ENCODE measurements at regions not wholly inside any gene's neighbourhood (a gene's known extent, or its start where the extent isn't known, plus 50 kb on each side); places are given as distances from the start of the nearest gene placed in this dataset.

- Mint-ChIP-seq H3K36me3 (ENCODE audit: low read depth, unreplicated experiment) (no peaks in the 10 kb centered on the region), H3K27ac (ENCODE audit: unreplicated experiment) (no peak overlapping the region), H3K27me3 (ENCODE audit: low read depth, unreplicated experiment) (peaks cover 3% of the 10 kb centered on the region), H3K4me1 (ENCODE audit: low read depth, unreplicated experiment) (no peaks in the 10 kb centered on the region), H3K4me3 (ENCODE audit: unreplicated experiment) (no peak overlapping the region), H3K9me3 (ENCODE audit: unreplicated experiment) (peaks cover 8% of the 10 kb centered on the region)
- Histone ChIP-seq H3K36me3 (ENCODE audit: insufficient read depth, low read length) (no peaks in the 10 kb centered on the region), H3K9ac (ENCODE audit: low read length) (no peak overlapping the region), H3K27me3 (ENCODE audit: insufficient read depth, low read length) (no peaks in the 10 kb centered on the region), H3K9me3 (ENCODE audit: insufficient read depth, low read depth, low read length) (peaks cover 3% of the 10 kb centered on the region), H3K4me2 (ENCODE audit: low read length) (no peak overlapping the region), H4K20me1 (ENCODE audit: insufficient read depth, low read length) (no peaks in the 10 kb centered on the region), H2AFZ (ENCODE audit: low read depth, low read length) (no peak overlapping the region), H3K27ac (ENCODE audit: low read depth, low read length) (no peak overlapping the region), H3K79me2 (ENCODE audit: insufficient read depth, low read length) (no peaks in the 10 kb centered on the region), H3K4me1 (ENCODE audit: insufficient read depth, low read length) (no peaks in the 10 kb centered on the region), H3K4me3 (ENCODE audit: insufficient read depth, low read depth, low read length) (no peak overlapping the region)
- FAIRE-seq, result no peak
- DNase-seq (ENCODE audit: low read depth), result no peak
- TF ChIP-seq CTCF (IDR thresholded peaks at IDR 0.05; ENCODE audit: insufficient read depth, low read depth, low read length) (no peak), EZH2 (IDR thresholded peaks at IDR 0.05; ENCODE audit: insufficient read depth, low read length) (no peak)
These were observed 477.3 kb downstream of the FGF9 start for GRCh38 chr13:22148187-22148586.

- Histone ChIP-seq H3K9me3 (ENCODE audit: insufficient read depth, low read depth, low read length) (peaks cover 3% of the 10 kb centered on the region), H4K20me1 (ENCODE audit: insufficient read depth, low read length) (no peaks in the 10 kb centered on the region), H3K4me1 (ENCODE audit: insufficient read depth, low read length) (no peaks in the 10 kb centered on the region), H3K27me3 (ENCODE audit: insufficient read depth, low read length) (no peaks in the 10 kb centered on the region), H3K79me2 (ENCODE audit: insufficient read depth, low read length) (no peaks in the 10 kb centered on the region), H3K27ac (ENCODE audit: low read depth, low read length) (no peak overlapping the region), H3K4me2 (ENCODE audit: low read length) (no peak overlapping the region), H2AFZ (ENCODE audit: low read depth, low read length) (no peak overlapping the region), H3K36me3 (ENCODE audit: insufficient read depth, low read length) (no peaks in the 10 kb centered on the region), H3K4me3 (ENCODE audit: insufficient read depth, low read depth, low read length) (no peak overlapping the region), H3K9ac (ENCODE audit: low read length) (no peak overlapping the region)
- no peak overlapping the region for H3K27ac Mint-ChIP-seq (ENCODE audit: unreplicated experiment)
- no peaks in the 10 kb centered on the region for H3K36me3 Mint-ChIP-seq (ENCODE audit: low read depth, unreplicated experiment)
- no peak for TF ChIP-seq CTCF (IDR thresholded peaks at IDR 0.05; ENCODE audit: insufficient read depth, low read depth, low read length)
- peaks cover 2% of the 10 kb centered on the region for H3K9me3 Mint-ChIP-seq (ENCODE audit: unreplicated experiment)
- H3K4me1 Mint-ChIP-seq (ENCODE audit: low read depth, unreplicated experiment), result no peaks in the 10 kb centered on the region
- H3K27me3 Mint-ChIP-seq (ENCODE audit: low read depth, unreplicated experiment), result peaks cover 5% of the 10 kb centered on the region
- FAIRE-seq, result no peak
- H3K4me3 Mint-ChIP-seq (ENCODE audit: unreplicated experiment), result no peak overlapping the region
- no peak for DNase-seq (ENCODE audit: low read depth)
These were observed 481.9 kb downstream of the FGF9 start for GRCh38 chr13:22152751-22153150.

GRCh38 chr13:22154041-22154440 lies 483.2 kb downstream of the FGF9 start:
- H3K27me3 Mint-ChIP-seq (ENCODE audit: low read depth, unreplicated experiment), result peaks cover 3% of the 10 kb centered on the region
- Histone ChIP-seq H3K79me2 (ENCODE audit: insufficient read depth, low read length) (no peaks in the 10 kb centered on the region), H3K27me3 (ENCODE audit: insufficient read depth, low read length) (no peaks in the 10 kb centered on the region), H3K4me3 (ENCODE audit: insufficient read depth, low read depth, low read length) (no peak overlapping the region), H3K27ac (ENCODE audit: low read depth, low read length) (no peak overlapping the region), H3K9me3 (ENCODE audit: insufficient read depth, low read depth, low read length) (peaks cover under 1% of the 10 kb centered on the region), H3K36me3 (ENCODE audit: insufficient read depth, low read length) (no peaks in the 10 kb centered on the region), H3K9ac (ENCODE audit: low read length) (no peak overlapping the region), H2AFZ (ENCODE audit: low read depth, low read length) (no peak overlapping the region), H3K4me2 (ENCODE audit: low read length) (no peak overlapping the region), H3K4me1 (ENCODE audit: insufficient read depth, low read length) (no peaks in the 10 kb centered on the region), H4K20me1 (ENCODE audit: insufficient read depth, low read length) (no peaks in the 10 kb centered on the region)
- H3K4me3 Mint-ChIP-seq (ENCODE audit: unreplicated experiment), result no peak overlapping the region
- H3K4me1 Mint-ChIP-seq (ENCODE audit: low read depth, unreplicated experiment), result no peaks in the 10 kb centered on the region
- FAIRE-seq (no peak), DNase-seq (ENCODE audit: low read depth) (no peak)
- no peaks in the 10 kb centered on the region for H3K36me3 Mint-ChIP-seq (ENCODE audit: low read depth, unreplicated experiment)
- no peak for TF ChIP-seq EZH2 (IDR thresholded peaks at IDR 0.05; ENCODE audit: insufficient read depth, low read length)
- no peak for TF ChIP-seq CTCF (IDR thresholded peaks at IDR 0.05; ENCODE audit: insufficient read depth, low read depth, low read length)
- no peak overlapping the region for H3K27ac Mint-ChIP-seq (ENCODE audit: unreplicated experiment)
- H3K9me3 Mint-ChIP-seq (ENCODE audit: unreplicated experiment), result no peaks in the 10 kb centered on the region
